BLaER1 treated with 17β-estradiol and CSF1 and Interleukin-3, amounts not matched to agents 10 nM and 100 nM (cell line): ENCODE measurements at regions not wholly inside any gene's neighbourhood (a gene's known extent, or its start where the extent isn't known, plus 50 kb on each side); places are given as distances from the start of the nearest gene placed in this dataset.

Experiments used
- H3K27ac ChIP-seq, 11 experiments: shearing (Covaris generic); formaldehyde crosslinking; 2 replicates each; pipeline ENCODE4 v1.8.1; 2022
- H3K27me3 ChIP-seq, 11 experiments: shearing (Covaris generic); formaldehyde crosslinking; 2 replicates each; pipeline ENCODE4 v1.8.1; 2022
- H3K36me3 ChIP-seq, 11 experiments: shearing (Covaris generic); formaldehyde crosslinking; 2 replicates each; pipeline ENCODE4 v1.8.1; 2022
- H3K4me1 ChIP-seq, 10 experiments: shearing (Covaris generic); formaldehyde crosslinking; 2 replicates each; pipeline ENCODE4 v1.8.1; 2022
- H3K4me2 ChIP-seq, 11 experiments: shearing (Covaris generic); formaldehyde crosslinking; 2 replicates each; pipeline ENCODE4 v1.8.1; 2022
- H3K4me3 ChIP-seq, 10 experiments: shearing (Covaris generic); formaldehyde crosslinking; 2 replicates each; pipeline ENCODE4 v1.8.1; 2022
- H3K9ac ChIP-seq, 11 experiments: shearing (Covaris generic); formaldehyde crosslinking; 2 replicates each; pipeline ENCODE4 v1.8.1; 2022
- H3K9me3 ChIP-seq, 11 experiments: shearing (Covaris generic); formaldehyde crosslinking; replicated peaks in 1 of 11; 2 replicates each; pipeline ENCODE4 v1.8.1; 2022
- H4K20me1 ChIP-seq, 11 experiments: shearing (Covaris generic); formaldehyde crosslinking; 2 replicates each; pipeline ENCODE4 v1.8.1; 2022
- Cebpa-rat ChIP-seq, 11 experiments: shearing (Covaris generic); IDR thresholded peaks; 2 replicates each; pipeline ENCODE4 v1.8.1; 2022

GRCh38 chr14:28877923-28878322 lies 111.3 kb downstream of the FOXG1 start:
- no peaks in the 10 kb centered on the region for H3K4me1 ChIP-seq
- H3K27me3 ChIP-seq = no peaks in the 10 kb centered on the region
- TF ChIP-seq Cebpa-rat (IDR thresholded peaks at IDR 0.05) = no peak
- H3K9ac ChIP-seq = no peak overlapping the region
- H3K36me3 ChIP-seq = no peaks in the 10 kb centered on the region
- H3K9me3 ChIP-seq = no peaks in the 10 kb centered on the region
- no peak overlapping the region for H3K4me3 ChIP-seq
- H3K27ac ChIP-seq = no peak overlapping the region
- no peaks in the 10 kb centered on the region for H4K20me1 ChIP-seq
- no peak overlapping the region for H3K4me2 ChIP-seq

- H3K9me3 ChIP-seq = no peaks in the 10 kb centered on the region
Observed at GRCh38 chr14:28879573-28879996, 113.0 kb downstream of the FOXG1 start.

GRCh38 chr14:28886940-28887339 lies 120.4 kb downstream of the FOXG1 start:
- Histone ChIP-seq H3K4me2 (no peak overlapping the region), H3K27ac (no peak overlapping the region), H3K4me1 (no peaks in the 10 kb centered on the region), H3K36me3 (no peaks in the 10 kb centered on the region), H3K27me3 (no peaks in the 10 kb centered on the region), H3K9ac (no peak overlapping the region), H4K20me1 (no peaks in the 10 kb centered on the region), H3K4me3 (no peak overlapping the region), H3K9me3 (no peaks in the 10 kb centered on the region)
- TF ChIP-seq Cebpa-rat (IDR thresholded peaks at IDR 0.05) = no peak

More at GRCh38 chr14:28879573-28879996, 113.0 kb downstream of the FOXG1 start:
- no peak overlapping the region for H3K9ac ChIP-seq
- H3K27ac ChIP-seq = no peak overlapping the region
- H3K4me3 ChIP-seq = no peak overlapping the region
- H3K36me3 ChIP-seq = no peaks in the 10 kb centered on the region
- H3K4me2 ChIP-seq = no peak overlapping the region
- H3K27me3 ChIP-seq = no peaks in the 10 kb centered on the region
- no peak for TF ChIP-seq Cebpa-rat (IDR thresholded peaks at IDR 0.05)
- no peaks in the 10 kb centered on the region for H4K20me1 ChIP-seq
- H3K4me1 ChIP-seq = no peaks in the 10 kb centered on the region

- H3K36me3 ChIP-seq = no peaks in the 10 kb centered on the region
- H3K4me3 ChIP-seq = no peak overlapping the region
- H3K27ac ChIP-seq = no peak overlapping the region
- no peaks in the 10 kb centered on the region for H3K27me3 ChIP-seq
- H3K9ac ChIP-seq = no peak overlapping the region
- no peaks in the 10 kb centered on the region for H4K20me1 ChIP-seq
- no peak for TF ChIP-seq Cebpa-rat (IDR thresholded peaks at IDR 0.05)
- H3K4me2 ChIP-seq = no peak overlapping the region
- H3K9me3 ChIP-seq = no peaks in the 10 kb centered on the region
- H3K4me1 ChIP-seq = no peaks in the 10 kb centered on the region
Observed at GRCh38 chr14:28895389-28895788, 128.8 kb downstream of the FOXG1 start.

GRCh38 chr14:28896337-28896736 lies 129.8 kb downstream of the FOXG1 start:
- Histone ChIP-seq H3K4me3 (no peak overlapping the region), H4K20me1 (no peaks in the 10 kb centered on the region), H3K9ac (no peak overlapping the region), H3K4me1 (no peaks in the 10 kb centered on the region), H3K27ac (no peak overlapping the region), H3K36me3 (no peaks in the 10 kb centered on the region), H3K4me2 (no peak overlapping the region), H3K27me3 (no peaks in the 10 kb centered on the region), H3K9me3 (no peaks in the 10 kb centered on the region)
- no peak for TF ChIP-seq Cebpa-rat (IDR thresholded peaks at IDR 0.05)

GRCh38 chr14:28901631-28902030 lies 135.0 kb downstream of the FOXG1 start:
- Histone ChIP-seq H4K20me1 (no peaks in the 10 kb centered on the region), H3K9me3 (no peaks in the 10 kb centered on the region), H3K4me1 (no peaks in the 10 kb centered on the region), H3K4me3 (no peak overlapping the region), H3K4me2 (no peak overlapping the region), H3K27ac (no peak overlapping the region), H3K36me3 (no peaks in the 10 kb centered on the region), H3K9ac (no peak overlapping the region), H3K27me3 (no peaks in the 10 kb centered on the region)
- TF ChIP-seq Cebpa-rat (IDR thresholded peaks at IDR 0.05) = no peak

- no peaks in the 10 kb centered on the region for H3K4me1 ChIP-seq
- H3K36me3 ChIP-seq = no peaks in the 10 kb centered on the region
- no peak overlapping the region for H3K4me2 ChIP-seq
- H3K27me3 ChIP-seq = no peaks in the 10 kb centered on the region
- H3K27ac ChIP-seq = no peak overlapping the region
- no peak overlapping the region for H3K4me3 ChIP-seq
- H3K9ac ChIP-seq = no peak overlapping the region
- no peak for TF ChIP-seq Cebpa-rat (IDR thresholded peaks at IDR 0.05)
- no peaks in the 10 kb centered on the region for H4K20me1 ChIP-seq
- no peaks in the 10 kb centered on the region for H3K9me3 ChIP-seq
Observed at GRCh38 chr14:28902930-28903329, 136.3 kb downstream of the FOXG1 start.

GRCh38 chr14:28911521-28911920 lies 144.9 kb downstream of the FOXG1 start:
- Histone ChIP-seq H3K4me2 (no peak overlapping the region), H3K9me3 (no peaks in the 10 kb centered on the region), H3K27me3 (no peaks in the 10 kb centered on the region), H3K4me1 (no peaks in the 10 kb centered on the region), H3K36me3 (no peaks in the 10 kb centered on the region), H3K9ac (no peak overlapping the region), H3K27ac (no peak overlapping the region), H3K4me3 (no peak overlapping the region), H4K20me1 (no peaks in the 10 kb centered on the region)
- TF ChIP-seq Cebpa-rat (IDR thresholded peaks at IDR 0.05) = no peak

- no peaks in the 10 kb centered on the region for H4K20me1 ChIP-seq
- TF ChIP-seq Cebpa-rat (IDR thresholded peaks at IDR 0.05) = no peak
- H3K4me3 ChIP-seq = no peak overlapping the region
- H3K9me3 ChIP-seq = no peaks in the 10 kb centered on the region
- H3K27me3 ChIP-seq = no peaks in the 10 kb centered on the region
- H3K36me3 ChIP-seq = no peaks in the 10 kb centered on the region
- no peak overlapping the region for H3K9ac ChIP-seq
- no peak overlapping the region for H3K27ac ChIP-seq
- no peaks in the 10 kb centered on the region for H3K4me1 ChIP-seq
- no peak overlapping the region for H3K4me2 ChIP-seq
Observed at GRCh38 chr14:28913056-28913455, 146.5 kb downstream of the FOXG1 start.

- H3K27ac ChIP-seq = no peak overlapping the region
- no peaks in the 10 kb centered on the region for H3K36me3 ChIP-seq
- H3K4me2 ChIP-seq = no peak overlapping the region
- H3K4me3 ChIP-seq = no peak overlapping the region
- H3K4me1 ChIP-seq = no peaks in the 10 kb centered on the region
- no peaks in the 10 kb centered on the region for H4K20me1 ChIP-seq
- no peak overlapping the region for H3K9ac ChIP-seq
- no peaks in the 10 kb centered on the region for H3K9me3 ChIP-seq
- no peaks in the 10 kb centered on the region for H3K27me3 ChIP-seq
- TF ChIP-seq Cebpa-rat (IDR thresholded peaks at IDR 0.05) = no peak
Observed at GRCh38 chr14:28926122-28926521, 159.5 kb downstream of the FOXG1 start.

- H3K36me3 ChIP-seq = no peaks in the 10 kb centered on the region
- no peak for TF ChIP-seq Cebpa-rat (IDR thresholded peaks at IDR 0.05)
- H3K4me1 ChIP-seq = no peaks in the 10 kb centered on the region
- no peak overlapping the region for H3K27ac ChIP-seq
- H3K27me3 ChIP-seq = no peaks in the 10 kb centered on the region
- H3K4me2 ChIP-seq = no peak overlapping the region
- no peaks in the 10 kb centered on the region for H4K20me1 ChIP-seq
- H3K9me3 ChIP-seq = peaks cover 0 to 14% (median 4%) of the 10 kb centered on the region in 11 experiments; a peak in 9 of 22 replicates
- H3K4me3 ChIP-seq = no peak overlapping the region
- H3K9ac ChIP-seq = no peak overlapping the region
Observed at GRCh38 chr14:28931999-28932398, 165.4 kb downstream of the FOXG1 start.
